MM.1S (cell line): ENCODE measurements at regions not wholly inside any gene's neighbourhood (a gene's known extent, or its start where the extent isn't known, plus 50 kb on each side); places are given as distances from the start of the nearest gene placed in this dataset.

Experiments
- EZH2 ChIP-seq: fragments of 300-600 bp; sonication (generic); optimal IDR thresholded peaks from 2 replicates; pipeline ENCODE3; 2017; ENCODE audit warnings: low read depth, mild to moderate bottlenecking, antibody characterized with exemption, low read length, mixed read lengths
- EZH2phosphoT487 ChIP-seq: fragments of 300-600 bp; sonication (generic); IDR thresholded peaks from 2 replicates; pipeline ENCODE4 v1.6.1; 2018; ENCODE audit warnings: antibody characterized with exemption, low read length
- TF ChIP-seq, protein P1 (sequence below): fragments of 300-600 bp; sonication (generic); IDR thresholded peaks from 2 replicates; pipeline ENCODE4 v1.5.1; 2016; ENCODE audit warnings: antibody characterized with exemption, low read length, mixed read lengths

DNA sequence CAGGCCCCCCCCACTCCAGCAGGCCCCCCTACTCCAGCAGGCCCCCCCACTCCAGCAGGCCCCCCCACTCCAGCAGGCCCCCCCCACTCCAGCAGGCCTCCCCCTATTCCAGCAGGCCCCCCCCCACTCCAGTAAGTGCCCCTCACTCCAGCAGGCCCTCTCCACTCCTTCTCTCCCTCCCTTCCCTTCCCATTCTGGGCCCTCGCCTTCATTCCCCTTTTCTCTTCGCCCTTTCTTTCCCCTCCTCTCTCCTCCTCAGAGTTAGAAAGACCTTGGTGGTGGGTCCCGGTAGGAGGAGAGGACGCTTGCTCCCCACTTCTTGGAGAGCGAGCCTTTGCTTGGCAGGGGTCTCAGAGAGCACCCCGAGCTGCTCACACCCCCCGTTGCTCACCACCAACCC lies 177.0 kb upstream of the TNRC6C start:
- TF ChIP-seq, protein P1, sequence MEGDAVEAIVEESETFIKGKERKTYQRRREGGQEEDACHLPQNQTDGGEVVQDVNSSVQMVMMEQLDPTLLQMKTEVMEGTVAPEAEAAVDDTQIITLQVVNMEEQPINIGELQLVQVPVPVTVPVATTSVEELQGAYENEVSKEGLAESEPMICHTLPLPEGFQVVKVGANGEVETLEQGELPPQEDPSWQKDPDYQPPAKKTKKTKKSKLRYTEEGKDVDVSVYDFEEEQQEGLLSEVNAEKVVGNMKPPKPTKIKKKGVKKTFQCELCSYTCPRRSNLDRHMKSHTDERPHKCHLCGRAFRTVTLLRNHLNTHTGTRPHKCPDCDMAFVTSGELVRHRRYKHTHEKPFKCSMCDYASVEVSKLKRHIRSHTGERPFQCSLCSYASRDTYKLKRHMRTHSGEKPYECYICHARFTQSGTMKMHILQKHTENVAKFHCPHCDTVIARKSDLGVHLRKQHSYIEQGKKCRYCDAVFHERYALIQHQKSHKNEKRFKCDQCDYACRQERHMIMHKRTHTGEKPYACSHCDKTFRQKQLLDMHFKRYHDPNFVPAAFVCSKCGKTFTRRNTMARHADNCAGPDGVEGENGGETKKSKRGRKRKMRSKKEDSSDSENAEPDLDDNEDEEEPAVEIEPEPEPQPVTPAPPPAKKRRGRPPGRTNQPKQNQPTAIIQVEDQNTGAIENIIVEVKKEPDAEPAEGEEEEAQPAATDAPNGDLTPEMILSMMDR = no peak
- TF ChIP-seq EZH2phosphoT487 (no peak), EZH2 (no peak)
